PC-3 (cell line): ENCODE measurements at regions not wholly inside any gene's neighbourhood (a gene's known extent, or its start where the extent isn't known, plus 50 kb on each side); places are given as distances from the start of the nearest gene placed in this dataset.

Experiments
- CTCF ChIP-seq: fragments of 300-600 bp; sonication (generic); conservative IDR thresholded peaks from 2 replicates; pipeline ENCODE4 v1.5.1; 2017; ENCODE audit warnings: antibody characterized with exemption, low read depth, mild to moderate bottlenecking, low read length
- EZH2 ChIP-seq: fragments of 300-600 bp; sonication (generic); IDR thresholded peaks from one replicate; pipeline ENCODE4 v1.6.1; 2017; ENCODE audit warnings: antibody characterized with exemption, mild to moderate bottlenecking, low read length; ENCODE audit not compliant: unreplicated experiment

- TF ChIP-seq CTCF (peak; percentile 62), EZH2 (no peak)
Measured at GRCh38 chr13:33487575-33488243, 202.2 kb upstream of the STARD13 start.
